ENCODE measurements at regions not wholly inside any gene's neighbourhood (a gene's known extent, or its start where the extent isn't known, plus 50 kb on each side); places are given as distances from the start of the nearest gene placed in this dataset.
A peak's percentile ranks its signal among the peaks of the same experiment; 100 is the strongest.

DNA sequence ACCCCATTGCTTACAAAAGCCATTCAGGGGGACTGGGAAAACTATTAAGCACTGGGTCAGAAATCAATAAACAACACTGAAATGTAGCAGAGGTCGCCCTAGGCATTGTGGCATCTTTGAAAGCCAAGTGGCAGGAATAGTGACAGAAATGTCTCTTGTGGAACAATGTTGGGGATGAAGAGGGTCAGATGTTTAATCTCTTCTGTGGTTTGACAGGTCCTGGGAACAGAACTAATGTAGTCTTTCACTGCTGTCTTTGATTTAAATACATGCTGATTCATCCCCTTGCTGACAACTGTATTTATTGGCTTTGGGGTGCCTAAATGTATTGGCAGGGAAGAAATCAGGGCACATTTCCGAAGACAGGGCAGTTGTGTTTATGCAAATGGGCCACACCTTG lies 194.8 kb downstream of the ATG4C start:
- no peak overlapping the region for H3K27ac ChIP-seq
- H3K27me3 ChIP-seq: no peaks in the 10 kb centered on the region
- 70 to 82% (median 75%) methylated on average over 2 of the region's 2 CpGs for WGBS, 4 donors
- H3K9me3 ChIP-seq (replicated peaks in 1 of 3): no peaks in the 10 kb centered on the region
- intact Hi-C loops (cut with DNase I): no loop called here
- H3K4me3 ChIP-seq: no peak overlapping the region
- no peaks in the 10 kb centered on the region for H3K36me3 ChIP-seq (replicated peaks in 1 of 2)
- no peak for DNase-seq
- no peaks in the 10 kb centered on the region for H3K4me1 ChIP-seq (replicated peaks in 1 of 2)
- TF ChIP-seq, protein P1, sequence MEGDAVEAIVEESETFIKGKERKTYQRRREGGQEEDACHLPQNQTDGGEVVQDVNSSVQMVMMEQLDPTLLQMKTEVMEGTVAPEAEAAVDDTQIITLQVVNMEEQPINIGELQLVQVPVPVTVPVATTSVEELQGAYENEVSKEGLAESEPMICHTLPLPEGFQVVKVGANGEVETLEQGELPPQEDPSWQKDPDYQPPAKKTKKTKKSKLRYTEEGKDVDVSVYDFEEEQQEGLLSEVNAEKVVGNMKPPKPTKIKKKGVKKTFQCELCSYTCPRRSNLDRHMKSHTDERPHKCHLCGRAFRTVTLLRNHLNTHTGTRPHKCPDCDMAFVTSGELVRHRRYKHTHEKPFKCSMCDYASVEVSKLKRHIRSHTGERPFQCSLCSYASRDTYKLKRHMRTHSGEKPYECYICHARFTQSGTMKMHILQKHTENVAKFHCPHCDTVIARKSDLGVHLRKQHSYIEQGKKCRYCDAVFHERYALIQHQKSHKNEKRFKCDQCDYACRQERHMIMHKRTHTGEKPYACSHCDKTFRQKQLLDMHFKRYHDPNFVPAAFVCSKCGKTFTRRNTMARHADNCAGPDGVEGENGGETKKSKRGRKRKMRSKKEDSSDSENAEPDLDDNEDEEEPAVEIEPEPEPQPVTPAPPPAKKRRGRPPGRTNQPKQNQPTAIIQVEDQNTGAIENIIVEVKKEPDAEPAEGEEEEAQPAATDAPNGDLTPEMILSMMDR (IDR thresholded peaks at IDR 0.05): no peak
- no peak for TF ChIP-seq POLR2A (IDR thresholded peaks at IDR 0.05)

DNA sequence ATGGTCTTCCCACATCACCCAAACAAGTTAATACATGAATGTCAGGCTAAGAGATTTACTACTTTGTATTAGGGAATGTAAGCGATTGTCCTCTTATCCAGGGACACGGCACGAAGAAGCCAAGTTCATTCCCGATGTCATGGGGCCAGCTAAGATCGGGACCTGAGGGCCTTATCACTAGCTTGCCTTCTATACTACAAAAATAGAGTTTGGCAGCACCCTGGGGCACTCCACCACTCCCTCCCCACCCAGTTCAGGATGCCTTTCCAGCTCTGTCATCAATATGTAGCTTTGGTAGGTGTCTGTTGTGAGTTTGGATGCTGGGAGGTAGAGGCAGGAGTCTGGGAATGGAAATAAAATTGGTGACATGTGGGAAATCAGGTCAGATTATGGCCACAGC lies 197.5 kb downstream of the ATG4C start:
- TF ChIP-seq, protein P1 (IDR thresholded peaks at IDR 0.05): no peak
- no peak for TF ChIP-seq POLR2A (IDR thresholded peaks at IDR 0.05)
- H3K4me1 ChIP-seq (replicated peaks in 1 of 2): no peaks in the 10 kb centered on the region
- H3K27ac ChIP-seq: no peak overlapping the region
- no peak for DNase-seq
- no peaks in the 10 kb centered on the region for H3K36me3 ChIP-seq (replicated peaks in 1 of 2)
- no peak overlapping the region for H3K4me3 ChIP-seq
- intact Hi-C loops (cut with DNase I): no loop called here
- H3K27me3 ChIP-seq: no peaks in the 10 kb centered on the region
- WGBS, 4 donors: 83 to 98% (median 94%) methylated on average over 5 of the region's 5 CpGs
- no peaks in the 10 kb centered on the region for H3K9me3 ChIP-seq (replicated peaks in 1 of 3)

DNA sequence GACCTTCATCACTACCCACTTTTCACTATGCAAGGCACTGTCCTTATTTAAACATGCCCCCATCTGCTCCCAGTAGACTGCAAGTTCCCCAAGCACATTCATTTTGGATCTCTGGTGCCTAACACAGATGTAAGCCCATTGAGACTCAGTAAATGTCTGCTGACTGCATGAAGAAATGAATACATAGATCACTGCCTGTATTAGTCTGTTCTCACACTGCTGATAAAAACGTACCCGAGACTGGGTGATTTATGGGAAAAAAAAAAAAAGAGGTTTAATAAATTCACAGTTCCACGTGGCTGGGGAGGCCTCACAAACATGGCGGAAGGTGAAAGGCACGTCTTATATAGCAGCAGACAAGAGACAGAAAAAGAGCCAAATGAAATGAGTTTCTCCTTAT lies 204.9 kb downstream of the ATG4C start:
- intact Hi-C loops (cut with DNase I): no loop called here
- no peak overlapping the region for H3K4me3 ChIP-seq
- H3K27me3 ChIP-seq: peaks cover 7% of the 10 kb centered on the region
- no peaks in the 10 kb centered on the region for H3K9me3 ChIP-seq (replicated peaks in 1 of 3)
- H3K4me1 ChIP-seq (replicated peaks in 1 of 2): no peaks in the 10 kb centered on the region
- 39 to 46% (median 41%) methylated on average over 5 of the region's 5 CpGs for WGBS, 4 donors
- DNase-seq: no peak
- TF ChIP-seq, protein P1 (IDR thresholded peaks at IDR 0.05): no peak
- TF ChIP-seq POLR2A (IDR thresholded peaks at IDR 0.05): no peak
- no peaks in the 10 kb centered on the region for H3K36me3 ChIP-seq (replicated peaks in 1 of 2)
- H3K27ac ChIP-seq: no peak overlapping the region

DNA sequence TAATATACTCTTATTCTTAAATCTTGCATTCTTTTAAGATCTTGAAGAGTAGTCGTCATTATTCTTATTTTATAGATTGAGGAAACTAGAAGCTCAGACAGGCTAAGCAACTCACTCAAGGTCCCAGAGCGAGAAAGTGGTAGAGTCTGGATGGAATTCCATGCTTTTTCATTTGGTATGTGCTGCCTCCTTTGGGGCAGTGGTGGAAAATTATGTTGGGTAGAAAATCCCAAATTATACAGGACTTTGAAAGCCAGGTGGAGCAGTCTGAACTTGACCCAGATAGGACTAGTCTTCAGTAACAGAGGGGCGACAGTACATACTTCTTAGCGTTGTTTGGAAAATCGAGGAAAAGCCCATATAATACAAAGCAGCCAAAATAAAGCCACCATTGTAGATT lies 205.6 kb downstream of the ATG4C start:
- intact Hi-C loops (cut with DNase I): no loop called here
- no peak overlapping the region for H3K27ac ChIP-seq
- peaks cover 7% of the 10 kb centered on the region for H3K27me3 ChIP-seq
- WGBS, 4 donors: 67 to 82% (median 73%) methylated on average over 5 of the region's 5 CpGs
- DNase-seq: no peak
- TF ChIP-seq, protein P1 (IDR thresholded peaks at IDR 0.05): peak in 1 of 6 experiments; percentile 14
- no peak for TF ChIP-seq POLR2A (IDR thresholded peaks at IDR 0.05)
- H3K36me3 ChIP-seq (replicated peaks in 1 of 2): no peaks in the 10 kb centered on the region
- no peak overlapping the region for H3K4me3 ChIP-seq
- no peaks in the 10 kb centered on the region for H3K9me3 ChIP-seq (replicated peaks in 1 of 3)
- no peaks in the 10 kb centered on the region for H3K4me1 ChIP-seq (replicated peaks in 1 of 2)

Measured in adrenal gland (tissue), 9 donors.